ENCODE measurements at regions not wholly inside any gene's neighbourhood (a gene's known extent, or its start where the extent isn't known, plus 50 kb on each side); places are given as distances from the start of the nearest gene placed in this dataset.

- TF ChIP-seq RAD21 (IDR thresholded peaks at IDR 0.05; ENCODE audit: low read depth): no peak
- no peak for TF ChIP-seq CTCF (IDR thresholded peaks at IDR 0.05 in 2 of 3, conservative IDR thresholded peaks at IDR 0.05 in 1 of 3; ENCODE audit: borderline replicate concordance in 1 of 3, insufficient read depth in 1 of 3, low read depth in 2 of 3, low read length in 2 of 3)
- no peak for TF ChIP-seq POLR2A (IDR thresholded peaks at IDR 0.05; ENCODE audit: borderline replicate concordance, extremely low read depth, insufficient read depth, insufficient read length)
- no peak for TF ChIP-seq REST (IDR thresholded peaks at IDR 0.05; ENCODE audit: low read depth)
- no peak for TF ChIP-seq POLR2AphosphoS5 (IDR thresholded peaks at IDR 0.05; ENCODE audit: low read depth, low read length)
- no peak for TF ChIP-seq EZH2 (IDR thresholded peaks at IDR 0.05)
- TF ChIP-seq EZH2phosphoT487 (IDR thresholded peaks at IDR 0.05; ENCODE audit: borderline replicate concordance): no peak
- no peak for TF ChIP-seq ZBTB33 (IDR thresholded peaks at IDR 0.05; ENCODE audit: extremely low read depth, insufficient replicate concordance, low read length)
- no peak for TF ChIP-seq ELF1 (IDR thresholded peaks at IDR 0.05; ENCODE audit: borderline replicate concordance, low read depth)
- TF ChIP-seq CEBPB (IDR thresholded peaks at IDR 0.05; ENCODE audit: low read depth): no peak
- TF ChIP-seq SIN3A (IDR thresholded peaks at IDR 0.05; ENCODE audit: low read depth): no peak
- TF ChIP-seq ATF3 (IDR thresholded peaks at IDR 0.05): no peak
Measured at GRCh38 chr11:112610494-112610893, 349.8 kb upstream of the PLET1 start.

Measured in HCT116 (cell line).